ENCODE measurements at regions not wholly inside any gene's neighbourhood (a gene's known extent, or its start where the extent isn't known, plus 50 kb on each side); places are given as distances from the start of the nearest gene placed in this dataset.

DNA sequence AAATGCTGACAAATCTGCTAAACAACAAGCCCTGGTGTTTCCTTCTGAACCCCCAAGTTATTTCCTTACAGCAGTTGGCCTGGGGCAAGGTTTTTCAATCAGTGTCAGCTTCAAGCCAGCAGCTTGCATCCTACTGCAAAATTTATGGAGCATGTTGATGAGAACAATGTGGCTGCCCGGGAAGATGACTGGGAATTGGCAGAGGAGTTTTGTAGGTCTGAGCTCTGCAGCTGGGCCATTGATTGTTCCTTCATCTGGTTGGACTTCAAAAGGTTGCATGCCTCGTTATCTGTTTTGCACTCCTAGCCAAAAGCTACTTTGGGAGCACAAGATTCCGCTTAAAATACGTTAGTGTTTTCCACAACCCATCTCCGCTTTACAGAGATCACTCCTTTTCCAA, 1030.3 kb upstream of the LCORL start:
- ChIA-PET SMC1A (ENCODE audit: uncharacterized antibody, unreplicated experiment) (no interaction called here), RAD21 (ENCODE audit: unreplicated experiment) (no interaction called here), CTCF (no interaction called here), POLR2A (no interaction called here)
- Histone ChIP-seq H2AFZ (ENCODE audit: control insufficient read depth, low read depth, low read length) (no peak overlapping the region), H3K9me3 (replicated peaks; ENCODE audit: control insufficient read depth, insufficient read depth, low read length) (no peaks in the 10 kb centered on the region), H3K36me3 (ENCODE audit: control insufficient read depth in 2 of 2, insufficient read depth in 2 of 2, low read length in 1 of 2) (no peaks in the 10 kb centered on the region), H3K79me2 (ENCODE audit: control insufficient read depth, insufficient read depth, low read length) (no peaks in the 10 kb centered on the region), H3K9ac (ENCODE audit: control insufficient read depth, insufficient read depth, low read length) (no peak overlapping the region), H3K4me3 (no peak overlapping the region), H3K4me2 (ENCODE audit: control insufficient read depth, insufficient read depth) (no peak overlapping the region), H3K27ac (ENCODE audit: control insufficient read depth, insufficient read depth) (no peak overlapping the region), H3K4me1 (ENCODE audit: control insufficient read depth, insufficient read depth, low read length) (no peaks in the 10 kb centered on the region), H3K27me3 (replicated peaks in 1 of 2; ENCODE audit: control insufficient read depth in 2 of 2, insufficient read depth in 2 of 2, low read length in 1 of 2) (no peaks in the 10 kb centered on the region), H4K20me1 (ENCODE audit: control insufficient read depth, insufficient read depth) (no peaks in the 10 kb centered on the region)
- DNase-seq (ENCODE audit: low read depth, low spot score) (no peak), FAIRE-seq (no peak), ATAC-seq (no peak)
- no peak for TF ChIP-seq CHD1 (IDR thresholded peaks at IDR 0.05; ENCODE audit: low read depth, low read length)
- TF ChIP-seq ZNF207 (IDR thresholded peaks at IDR 0.05; ENCODE audit: borderline replicate concordance), result no peak
- no peak for TF ChIP-seq GATAD2B (conservative IDR thresholded peaks at IDR 0.05; ENCODE audit: low read depth)
- TF ChIP-seq YY1 (IDR thresholded peaks at IDR 0.05; ENCODE audit: low read depth, low read length), result no peak
- TF ChIP-seq ESRRA (IDR thresholded peaks at IDR 0.05; ENCODE audit: low read length), result no peak
- no peak for TF ChIP-seq KDM1A (IDR thresholded peaks at IDR 0.05; ENCODE audit: borderline replicate concordance)
- no peak for TF ChIP-seq EED (IDR thresholded peaks at IDR 0.05; ENCODE audit: low read depth)
- BruUV-seq (replicated peaks), result no TSS peak
- intact Hi-C loops (cut with micrococcal nuclease; ENCODE audit: unreplicated experiment), result no loop called here
- 8% methylated on average over 5 of the region's 5 CpGs for WGBS (ENCODE audit: insufficient coverage, insufficient replicate concordance, low lambda C conversion rate, missing lambda C conversion rate)
- in situ Hi-C loops (cut with MboI), result no loop called here

DNA sequence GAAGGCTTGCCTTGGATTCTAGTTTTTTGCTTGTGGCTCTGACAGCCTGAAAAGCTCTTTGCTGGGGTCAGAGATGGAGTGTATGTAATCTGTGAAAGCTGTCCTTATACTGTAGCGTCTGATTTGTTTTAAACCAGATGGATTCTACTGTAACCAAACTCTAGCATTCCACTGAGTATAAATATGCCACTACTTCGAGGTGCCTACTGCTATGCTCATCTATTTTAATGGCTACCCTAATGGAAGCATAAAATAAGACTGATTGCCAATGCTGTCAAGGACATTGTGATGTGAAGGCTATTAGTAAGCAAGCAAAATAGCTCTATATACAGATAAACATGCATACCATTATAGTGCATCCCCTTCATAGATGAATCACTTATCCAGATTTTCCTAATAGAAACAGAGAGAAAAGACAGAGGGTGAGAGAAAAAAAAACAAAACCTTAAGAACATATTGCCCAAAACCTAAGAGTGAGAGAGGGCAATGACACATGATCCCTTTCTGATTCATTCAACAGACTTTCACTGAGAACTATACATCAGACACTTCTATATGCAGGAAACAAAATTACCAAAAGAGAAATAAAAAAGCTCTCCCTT, 1025.8 kb upstream of the LCORL start:
- ChIA-PET POLR2A (no interaction called here), RAD21 (ENCODE audit: unreplicated experiment) (no interaction called here), SMC1A (ENCODE audit: uncharacterized antibody, unreplicated experiment) (no interaction called here), CTCF (no interaction called here)
- Histone ChIP-seq H3K27me3 (replicated peaks in 1 of 2; ENCODE audit: control insufficient read depth in 2 of 2, insufficient read depth in 2 of 2, low read length in 1 of 2) (no peaks in the 10 kb centered on the region), H4K20me1 (ENCODE audit: control insufficient read depth, insufficient read depth) (no peaks in the 10 kb centered on the region), H3K4me1 (ENCODE audit: control insufficient read depth, insufficient read depth, low read length) (no peaks in the 10 kb centered on the region), H3K36me3 (ENCODE audit: control insufficient read depth in 2 of 2, insufficient read depth in 2 of 2, low read length in 1 of 2) (no peaks in the 10 kb centered on the region), H2AFZ (ENCODE audit: control insufficient read depth, low read depth, low read length) (no peak overlapping the region), H3K4me2 (ENCODE audit: control insufficient read depth, insufficient read depth) (no peak overlapping the region), H3K79me2 (ENCODE audit: control insufficient read depth, insufficient read depth, low read length) (no peaks in the 10 kb centered on the region), H3K9me3 (replicated peaks; ENCODE audit: control insufficient read depth, insufficient read depth, low read length) (no peaks in the 10 kb centered on the region), H3K27ac (ENCODE audit: control insufficient read depth, insufficient read depth) (no peak overlapping the region), H3K9ac (ENCODE audit: control insufficient read depth, insufficient read depth, low read length) (no peak overlapping the region), H3K4me3 (no peak overlapping the region)
- TF ChIP-seq POLR2AphosphoS2 (IDR thresholded peaks at IDR 0.05; ENCODE audit: low read depth, low read length), result no peak
- WGBS (ENCODE audit: insufficient coverage, insufficient replicate concordance, low lambda C conversion rate, missing lambda C conversion rate), result 0% methylated on average over 2 of the region's 2 CpGs
- intact Hi-C loops (cut with micrococcal nuclease; ENCODE audit: unreplicated experiment), result no loop called here
- DNase-seq (ENCODE audit: low read depth, low spot score), result no peak
- no peak for FAIRE-seq
- in situ Hi-C loops (cut with MboI), result no loop called here
- no peak for ATAC-seq
- BruUV-seq (replicated peaks), result no TSS peak

Data from GM12878 (cell line).